NCI-H1417 (cell line): ENCODE measurements at regions not wholly inside any gene's neighbourhood (a gene's known extent, or its start where the extent isn't known, plus 50 kb on each side); places are given as distances from the start of the nearest gene placed in this dataset.
"Not testable (repeated sequence)": the region's sequence is repeated elsewhere in the genome, so short reads cannot be mapped to it uniquely, and the experiment has no call there.

Source experiments
- DNase-seq, 3 experiments: peaks; one replicate each; lab custom pipeline; 2025; lab: John Stamatoyannopoulos, UW

DNA sequence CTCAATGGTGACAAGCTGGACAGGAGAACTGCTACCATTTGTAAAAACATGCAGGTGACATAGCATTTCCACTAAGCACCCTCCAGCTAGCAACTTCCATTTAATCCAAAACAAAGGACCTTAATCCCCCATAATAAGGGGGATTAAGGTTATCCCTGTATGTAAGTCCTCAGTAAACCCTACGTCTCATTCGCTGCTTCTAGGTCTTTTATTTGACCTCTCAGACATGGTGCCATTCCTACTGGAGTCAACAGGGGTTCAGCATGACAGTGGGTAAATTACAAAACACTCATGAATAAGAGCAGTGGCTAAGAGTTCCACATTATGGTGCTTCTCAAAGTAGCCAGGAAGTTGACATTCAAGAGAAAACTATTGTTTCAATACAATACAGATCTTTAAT lies 121.8 kb upstream of the CAV2 start:
- no peak for DNase-seq

DNA sequence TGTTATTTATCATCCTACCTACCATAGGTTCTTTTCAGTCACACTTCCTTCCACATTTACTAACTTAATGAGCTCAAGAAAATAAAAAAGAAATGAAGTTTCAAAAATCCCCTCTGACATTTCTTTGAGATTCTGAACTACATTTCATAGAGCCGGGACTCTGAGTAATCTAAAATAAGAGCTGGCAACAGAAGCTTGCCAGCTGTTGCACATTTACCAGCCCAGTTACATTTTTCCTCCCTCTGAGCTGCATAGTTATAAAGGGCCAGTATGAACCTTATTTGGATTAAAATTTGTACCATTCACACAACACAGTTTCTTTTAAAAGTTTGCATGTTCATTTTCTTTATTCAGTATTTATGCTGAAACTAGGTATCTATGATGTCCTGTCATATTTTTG lies 119.5 kb upstream of the CAV2 start:
- DNase-seq, result no peak

DNA sequence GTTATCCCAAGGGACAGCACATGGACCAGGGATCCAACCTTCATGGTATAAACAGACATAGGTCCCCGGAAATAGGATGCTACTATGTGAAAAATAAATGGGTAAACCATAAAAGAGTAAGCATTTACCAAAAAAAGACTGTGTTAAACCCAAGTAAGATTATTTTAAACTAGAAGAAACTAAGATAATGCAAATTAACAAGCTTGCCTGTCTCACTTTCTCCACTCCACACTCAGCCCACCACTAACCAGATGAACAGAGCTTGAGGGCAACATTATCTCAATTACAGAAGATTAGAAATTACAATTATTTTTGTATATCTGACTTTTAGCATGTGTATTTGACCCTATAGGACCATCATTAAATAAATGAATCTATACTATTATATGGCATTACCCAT lies 117.2 kb upstream of the CAV2 start:
- DNase-seq, result no peak

DNA sequence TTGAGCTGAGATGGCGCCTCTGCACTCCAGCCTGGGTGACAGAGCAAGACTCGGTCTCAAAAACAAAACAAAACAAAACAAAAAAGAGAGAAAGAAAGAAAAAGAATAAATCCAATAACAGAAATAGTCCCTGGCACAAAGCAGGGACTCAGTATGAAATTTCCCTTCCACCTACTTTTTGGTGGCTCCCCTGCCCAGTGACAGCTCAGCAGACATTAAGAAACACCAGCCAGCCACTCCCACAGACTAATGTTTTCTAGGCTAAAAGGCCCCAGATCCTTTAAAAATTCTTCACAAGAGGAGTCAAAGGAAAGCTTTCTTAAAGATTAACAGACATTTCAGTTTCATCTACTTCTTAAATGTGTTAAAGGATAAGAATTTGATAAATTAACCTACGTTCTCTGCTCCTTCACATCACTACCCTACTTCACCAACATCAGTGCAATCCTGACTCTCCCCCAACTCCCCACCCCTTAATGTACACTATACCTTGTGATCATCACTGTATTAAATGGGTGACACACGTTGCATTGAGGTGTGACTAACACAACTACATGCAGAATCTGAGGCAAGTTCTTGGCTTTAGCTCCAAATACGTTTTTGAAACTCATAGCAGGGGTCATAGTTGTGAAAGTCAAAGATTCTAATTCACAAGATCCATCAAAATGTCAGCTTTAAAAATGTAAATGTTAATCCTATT lies 114.5 kb upstream of the CAV2 start:
- DNase-seq, result no peak

DNA sequence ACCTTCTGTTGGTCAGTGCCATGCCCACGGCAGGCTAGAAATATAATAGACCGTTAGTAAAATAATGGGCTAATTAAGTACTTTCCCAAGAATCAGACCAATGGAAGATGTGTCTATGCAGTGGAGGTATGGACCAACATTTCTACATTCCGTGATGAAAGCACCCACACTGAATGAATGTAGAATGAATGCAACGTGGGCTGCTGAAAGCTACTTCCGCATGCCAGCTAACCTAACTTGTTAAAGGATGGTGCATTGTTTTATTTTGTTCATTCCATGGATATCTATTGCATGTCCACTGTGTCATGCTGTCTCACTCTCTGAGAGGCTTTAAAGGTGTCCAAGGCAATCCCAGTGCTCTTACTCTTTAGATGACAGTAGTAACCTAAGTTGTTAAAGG lies 112.9 kb upstream of the CAV2 start:
- no peak for DNase-seq

DNA sequence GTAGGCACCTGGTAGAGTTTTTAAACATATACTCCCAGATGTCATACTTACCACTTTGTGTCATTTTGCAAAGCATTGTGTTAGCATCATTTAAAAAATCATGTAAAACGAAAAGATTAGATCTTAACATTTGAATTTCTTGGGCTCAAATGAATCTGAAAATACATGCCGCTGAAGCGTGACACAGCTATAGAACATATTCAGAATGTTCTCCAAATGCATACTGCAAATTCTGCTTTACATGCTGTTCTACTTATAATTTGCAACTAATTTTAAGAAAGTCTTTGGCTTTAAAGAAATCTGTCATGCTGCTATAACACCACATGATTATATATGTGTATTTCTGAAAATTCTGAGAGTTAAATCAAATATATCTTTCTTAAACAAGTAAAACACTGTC lies 109.2 kb upstream of the CAV2 start:
- DNase-seq, result no peak

DNA sequence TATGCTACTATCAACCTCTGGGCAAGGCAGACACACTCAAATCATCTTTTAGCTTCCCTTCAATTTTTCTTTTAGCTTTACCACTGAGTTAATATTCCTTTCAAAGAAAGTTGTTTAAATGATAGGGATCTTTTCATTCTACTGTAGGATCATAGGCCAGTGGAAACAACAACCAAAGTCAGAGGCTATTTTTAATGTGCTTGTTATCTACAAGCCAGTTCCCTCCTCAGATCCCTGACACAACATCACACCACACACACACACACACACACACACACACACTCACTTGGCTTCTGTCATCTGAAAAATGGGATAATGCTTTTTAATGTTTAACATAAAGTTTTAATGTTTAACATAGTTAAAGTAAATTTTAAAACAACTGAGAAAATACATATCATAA lies 106.7 kb upstream of the CAV2 start:
- DNase-seq, result no peak

DNA sequence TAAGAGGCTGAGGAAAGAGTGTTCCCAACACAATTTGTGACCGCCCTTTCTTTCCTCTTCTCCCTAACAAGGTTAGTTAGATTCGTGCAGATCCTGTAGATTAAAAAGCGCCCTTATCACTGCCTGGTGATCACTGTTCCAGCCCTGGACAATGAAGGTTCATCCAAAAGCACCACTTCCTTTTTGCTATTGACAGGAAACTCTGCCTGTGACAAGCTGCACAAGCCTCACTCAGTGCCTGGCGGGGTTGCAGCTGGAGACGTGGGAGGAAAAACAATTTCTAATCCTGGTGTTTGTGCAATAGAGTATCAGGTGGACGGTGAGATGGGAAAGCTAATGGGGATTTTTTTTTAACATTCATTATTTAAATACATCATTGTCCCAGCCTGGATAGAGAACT lies 105.9 kb upstream of the CAV2 start:
- DNase-seq, result no peak

DNA sequence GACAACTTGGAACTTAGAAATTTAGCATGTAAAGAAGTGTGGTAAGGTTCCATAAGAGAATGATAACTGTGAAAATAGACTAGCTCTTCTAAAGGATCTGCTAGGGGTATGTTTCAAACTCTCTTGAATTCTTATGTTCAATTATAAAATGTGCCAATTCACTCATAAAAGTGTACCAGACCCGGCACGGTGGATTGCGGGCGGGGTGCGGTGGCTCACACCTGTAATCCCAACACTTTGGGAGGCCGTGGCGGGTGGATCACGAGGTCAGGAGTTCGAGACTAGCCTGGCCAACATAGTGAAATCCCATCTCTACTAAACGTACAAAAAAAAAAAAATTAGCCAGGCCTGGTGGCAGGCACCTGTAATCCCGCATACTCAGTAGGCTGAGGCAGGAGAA lies 105.4 kb upstream of the CAV2 start:
- DNase-seq, result no peak

DNA sequence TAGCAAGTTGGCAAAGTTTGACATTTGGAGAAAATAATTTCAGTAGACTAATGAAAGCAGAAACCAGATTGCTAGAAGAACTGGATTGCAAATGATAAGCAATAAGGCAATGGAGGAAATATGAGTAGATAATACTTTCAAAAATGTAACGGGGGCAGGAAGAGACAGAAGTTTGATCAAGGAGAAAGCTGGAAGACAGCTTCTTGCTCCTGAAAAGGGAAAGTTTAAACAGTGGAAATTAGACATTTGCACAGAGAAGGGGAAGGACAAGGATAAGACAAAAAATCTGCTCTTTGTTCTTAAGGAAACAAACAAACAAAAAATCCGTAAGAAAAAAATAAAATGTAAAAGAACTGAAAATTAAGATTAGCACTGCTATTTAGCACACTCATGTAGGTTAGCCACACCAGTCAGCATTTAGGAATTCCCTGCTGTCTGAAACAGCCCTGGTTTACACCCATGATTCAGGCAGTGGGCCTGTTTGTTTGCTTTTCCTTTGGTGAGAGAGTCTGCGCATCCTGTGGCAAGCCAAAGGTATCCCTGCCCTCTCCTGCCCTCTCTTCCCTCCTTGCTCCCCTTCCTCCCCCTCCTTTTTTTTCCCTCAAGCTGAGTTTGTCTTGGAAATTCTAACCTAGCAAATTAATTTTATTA lies 104.3 kb upstream of the CAV2 start:
- DNase-seq, result peak in 1 of 3 experiments; percentile 24

DNA sequence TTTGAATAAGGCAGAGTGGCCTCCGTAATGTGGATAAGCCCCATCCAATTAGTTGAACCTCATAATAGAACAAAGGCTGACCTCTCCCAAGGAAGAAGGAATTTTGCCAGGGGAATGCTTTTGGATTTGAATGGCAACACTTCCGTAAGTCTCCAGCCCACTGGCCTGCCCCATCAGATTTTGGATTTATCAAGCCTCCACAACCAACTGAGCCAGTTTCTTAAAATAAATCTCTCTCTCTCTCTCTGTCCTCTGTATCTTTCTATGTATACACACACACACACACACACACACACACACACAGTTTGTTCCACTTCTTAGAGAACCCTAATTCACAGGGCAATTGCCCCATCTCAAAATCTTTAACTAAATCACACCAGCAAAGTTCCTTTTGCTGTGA lies 100.9 kb upstream of the CAV2 start:
- DNase-seq, result no peak

DNA sequence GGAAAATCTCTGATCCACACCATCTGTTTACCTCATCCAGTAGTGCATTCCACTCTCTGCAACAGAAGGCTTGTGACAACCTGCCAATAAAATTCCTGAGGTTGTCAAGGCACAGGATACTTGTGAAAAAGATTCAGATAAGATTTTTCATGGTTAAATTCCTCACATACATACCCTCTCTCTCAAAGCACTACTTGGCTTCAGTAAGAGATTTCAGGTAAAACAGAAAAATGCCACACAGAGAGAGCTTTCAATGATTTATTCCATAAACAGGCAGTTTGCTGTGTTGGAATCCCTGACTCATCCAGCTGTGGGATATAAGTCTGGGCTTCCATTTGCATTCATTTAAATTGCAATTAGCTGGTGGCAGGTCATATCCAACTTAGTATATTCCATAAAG lies 99.7 kb upstream of the CAV2 start:
- no peak for DNase-seq

DNA sequence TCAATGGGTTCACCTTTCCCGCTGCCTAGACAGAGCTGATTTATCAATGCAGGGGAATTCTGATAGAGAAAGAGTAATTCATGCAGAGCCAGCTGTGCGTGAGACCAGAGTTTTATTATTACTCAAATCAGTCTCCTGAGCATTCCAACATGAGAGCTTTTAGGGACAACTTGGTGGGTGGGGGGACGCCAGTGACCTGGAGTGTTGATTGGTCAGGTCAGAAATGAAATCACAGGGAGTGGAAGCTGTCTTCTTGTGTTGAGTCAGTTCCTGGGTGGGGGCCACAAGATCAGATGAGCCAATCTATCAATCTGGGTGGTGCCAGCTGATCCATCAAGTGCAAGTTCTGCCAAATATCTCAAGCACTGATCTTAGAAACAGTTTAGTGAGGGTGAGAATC lies 99.0 kb upstream of the CAV2 start:
- no peak for DNase-seq

DNA sequence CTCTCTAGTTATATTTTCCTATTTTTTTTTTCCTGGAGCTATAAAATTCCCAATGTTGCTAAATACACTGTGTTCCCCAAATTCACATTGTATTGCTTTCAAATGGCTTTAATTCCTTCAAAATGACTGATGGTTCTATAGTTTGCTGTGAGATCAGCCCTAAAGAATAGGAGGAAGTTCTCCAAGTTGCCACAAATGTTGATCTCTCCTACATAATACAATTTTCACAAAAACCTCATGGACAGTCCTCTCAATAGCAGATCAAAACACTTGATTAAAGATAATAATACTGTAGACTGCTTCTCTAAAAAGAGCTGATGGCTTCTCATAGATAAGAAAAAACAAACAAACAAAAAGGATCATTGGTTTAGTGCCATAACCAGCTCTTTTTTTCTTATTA lies 97.8 kb upstream of the CAV2 start:
- no peak for DNase-seq

DNA sequence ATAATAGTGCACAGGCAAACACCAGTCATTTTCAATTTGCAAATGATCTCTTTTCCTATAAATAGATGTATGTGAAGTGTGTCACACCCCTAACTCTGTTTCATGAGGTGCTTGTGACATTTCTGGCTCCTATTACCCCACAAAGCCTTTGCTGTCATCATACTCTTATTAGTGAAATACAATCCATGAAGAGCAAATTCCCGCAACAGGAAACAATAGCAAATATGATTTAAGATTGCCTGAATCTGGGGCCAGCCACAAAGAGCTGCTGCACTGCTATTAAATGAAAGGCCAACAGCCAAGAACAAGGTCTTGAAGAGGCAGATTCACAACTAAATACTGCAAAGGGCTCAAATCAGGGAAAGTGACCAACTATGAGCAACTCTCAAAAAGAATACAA lies 96.3 kb upstream of the CAV2 start:
- peak in 2 of 3 experiments; percentile 43 to 50 for DNase-seq

DNA sequence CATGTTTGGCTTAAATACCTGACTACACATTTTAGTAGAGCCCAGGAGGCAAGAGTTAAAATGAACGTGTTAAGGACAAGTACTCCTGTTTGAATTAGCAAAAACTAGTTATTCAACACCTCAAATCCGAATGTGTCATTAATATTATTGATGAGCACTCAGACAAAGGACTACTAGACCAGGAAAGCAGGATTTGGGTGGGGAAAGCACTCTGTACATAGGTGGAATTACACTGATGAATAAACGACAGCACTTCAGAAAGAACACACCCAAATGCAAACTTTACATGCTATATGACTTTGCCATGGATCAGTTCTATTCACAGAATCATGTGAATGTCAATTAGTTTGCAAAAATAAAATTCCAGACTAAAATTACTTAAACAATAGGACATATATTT lies 95.1 kb upstream of the CAV2 start:
- peak in 2 of 3 experiments; percentile 38 to 42 for DNase-seq

DNA sequence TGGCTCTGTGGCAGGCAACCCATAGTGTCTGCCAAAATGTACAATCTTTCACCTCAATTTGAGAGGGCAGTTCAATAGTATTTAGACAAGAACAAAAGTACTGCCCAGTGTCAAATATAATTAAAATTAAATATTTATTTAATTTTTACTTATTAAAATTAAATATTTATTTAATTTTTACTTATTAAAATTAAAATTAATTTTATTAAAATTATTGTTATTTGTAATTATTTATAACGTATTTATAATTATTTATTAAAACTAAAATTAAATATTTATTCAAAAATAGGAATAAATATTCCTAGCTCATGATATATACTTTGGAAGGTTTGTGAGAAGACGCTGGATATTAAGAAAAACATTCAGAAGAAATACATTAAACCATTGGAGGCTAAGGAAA lies 93.7 kb upstream of the CAV2 start:
- no peak for DNase-seq

DNA sequence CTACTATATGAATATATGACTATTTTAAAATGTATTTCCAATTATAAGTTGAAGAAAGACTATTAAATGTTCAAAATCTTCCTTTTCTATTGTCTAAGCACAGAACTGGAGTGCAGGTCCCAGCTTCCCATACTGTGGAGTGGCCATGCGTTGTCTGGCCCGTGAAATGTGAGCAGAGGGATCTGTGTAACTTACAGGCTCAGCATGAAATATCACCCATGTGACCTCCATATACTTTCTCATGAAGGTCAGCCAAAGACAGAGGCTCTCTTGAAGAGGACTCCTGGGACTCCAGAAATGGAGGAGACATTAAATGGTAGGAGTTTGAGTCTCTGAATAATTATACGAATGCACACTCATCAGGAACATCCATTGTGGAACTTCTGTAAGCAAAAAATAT lies 92.4 kb upstream of the CAV2 start:
- peak in 1 of 3 experiments; percentile 7 for DNase-seq

DNA sequence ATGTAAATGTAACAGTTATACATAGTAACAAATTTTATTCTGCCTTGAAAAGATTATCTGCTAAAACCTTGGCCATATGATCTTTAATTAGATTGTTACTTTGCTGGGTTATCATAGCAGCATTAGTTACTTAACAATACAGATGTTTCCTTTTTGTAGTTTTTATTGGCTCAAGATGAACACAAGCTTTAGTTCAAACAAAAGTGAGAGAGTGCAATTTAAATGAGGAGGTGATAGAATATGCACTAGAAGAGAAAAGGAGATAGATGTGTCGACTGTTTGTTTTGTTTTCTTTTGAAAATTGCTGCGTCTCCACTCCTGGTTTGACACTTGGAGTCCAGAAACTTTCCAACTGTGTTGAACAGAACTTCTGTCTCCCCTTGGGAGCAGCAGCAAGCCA lies 91.4 kb upstream of the CAV2 start:
- no peak for DNase-seq

DNA sequence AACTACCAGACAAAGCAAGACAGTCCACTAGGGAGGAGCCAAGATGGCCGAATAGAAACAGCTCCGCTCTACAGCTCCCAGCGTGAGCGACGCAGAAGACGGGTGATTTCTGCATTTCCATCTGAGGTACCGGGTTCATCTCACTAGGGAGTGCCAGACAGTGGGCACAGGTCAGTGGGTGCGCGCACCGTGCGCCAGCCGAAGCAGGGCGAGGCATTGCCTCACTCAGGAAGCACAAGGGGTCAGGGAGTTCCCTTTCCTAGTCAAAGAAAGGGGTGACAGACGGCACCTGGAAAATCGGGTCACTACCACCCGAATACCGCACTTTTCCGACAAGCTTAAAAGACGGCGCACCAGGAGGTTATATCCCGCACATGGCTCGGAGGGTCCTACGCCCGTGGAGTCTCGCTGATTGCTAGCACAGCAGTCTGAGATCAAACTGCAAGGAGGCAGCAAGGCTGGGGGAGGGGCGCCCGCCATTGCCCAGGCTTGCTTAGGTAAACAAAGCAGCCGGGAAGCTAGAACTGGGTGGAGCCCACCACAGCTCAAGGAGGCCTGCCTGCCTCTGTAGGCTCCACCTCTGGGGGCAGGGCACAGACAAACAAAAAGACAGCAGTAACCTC lies 90.6 kb upstream of the CAV2 start:
- not testable (repeated sequence) for DNase-seq

DNA sequence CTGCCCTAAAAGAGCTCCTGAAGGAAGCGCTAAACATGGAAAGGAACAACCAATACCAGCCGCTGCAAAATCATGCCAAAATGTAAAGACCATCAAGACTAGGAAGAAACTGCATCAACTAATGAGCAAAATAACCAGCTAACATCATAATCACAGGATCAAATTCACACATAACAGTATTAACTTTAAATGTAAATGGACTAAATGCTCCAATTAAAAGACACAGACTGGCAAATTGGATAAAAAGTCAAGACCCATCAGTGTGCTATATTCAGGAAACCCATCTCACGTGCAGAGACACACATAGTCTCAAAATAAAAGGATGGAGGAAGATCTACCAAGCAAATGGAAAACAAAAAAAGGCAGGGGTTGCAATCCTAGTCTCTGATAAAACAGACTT lies 88.8 kb upstream of the CAV2 start:
- DNase-seq, result not testable (repeated sequence)

DNA sequence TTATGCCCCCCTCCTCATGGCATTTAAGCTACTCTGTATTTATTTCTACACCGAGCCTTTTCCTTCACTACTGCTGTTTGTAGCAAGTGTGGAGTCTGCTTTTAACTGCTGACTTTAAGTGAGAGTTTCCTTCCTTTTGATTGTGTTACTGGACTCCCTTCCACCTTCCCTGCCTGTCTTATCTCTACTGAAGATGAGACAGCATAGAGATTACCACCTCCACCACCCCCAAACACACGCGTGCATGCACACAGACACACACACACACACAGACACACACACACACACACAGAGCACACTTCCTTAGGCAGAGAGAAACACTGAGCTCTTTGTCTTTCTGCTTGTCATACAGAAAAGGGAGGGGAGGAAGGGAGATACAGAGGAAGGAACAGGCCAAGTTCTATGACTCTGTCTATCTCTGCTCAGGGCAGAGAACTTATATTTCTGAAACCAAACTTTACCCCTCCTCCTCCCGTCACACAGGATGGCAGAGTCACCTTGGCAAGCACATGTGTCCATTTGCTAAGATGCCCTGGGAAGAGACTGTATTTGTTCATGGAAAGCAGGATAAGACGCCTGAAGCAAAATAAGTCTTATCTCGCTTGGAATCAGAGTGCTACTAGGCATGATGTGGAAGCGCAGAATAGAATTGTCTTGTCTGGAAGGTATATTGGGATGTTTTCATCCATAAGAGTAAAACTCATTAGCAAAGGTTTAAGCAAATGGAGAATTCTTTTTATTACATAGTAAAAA lies 81.8 kb upstream of the CAV2 start:
- no peak for DNase-seq

DNA sequence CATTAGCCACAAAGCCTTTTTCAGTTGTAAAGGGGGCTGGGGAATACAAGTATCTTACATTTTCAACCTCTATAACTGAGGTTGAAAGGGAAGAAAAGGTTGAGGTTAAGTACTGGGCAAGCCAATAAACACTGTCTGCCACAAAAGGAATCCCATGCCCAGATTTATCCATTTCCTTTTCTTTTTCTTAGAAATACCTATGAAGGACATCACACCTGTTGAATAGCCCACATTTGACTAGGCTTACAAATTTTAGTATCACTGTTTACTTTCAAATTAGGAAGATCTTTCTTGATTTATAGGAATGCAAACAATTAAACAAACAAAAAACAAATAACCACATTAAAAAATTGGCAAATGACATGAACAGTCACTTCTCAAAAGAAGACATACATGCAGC lies 81.0 kb upstream of the CAV2 start:
- DNase-seq, result no peak
